ENCODE measurements at regions not wholly inside any gene's neighbourhood (a gene's known extent, or its start where the extent isn't known, plus 50 kb on each side); places are given as distances from the start of the nearest gene placed in this dataset.

DNA sequence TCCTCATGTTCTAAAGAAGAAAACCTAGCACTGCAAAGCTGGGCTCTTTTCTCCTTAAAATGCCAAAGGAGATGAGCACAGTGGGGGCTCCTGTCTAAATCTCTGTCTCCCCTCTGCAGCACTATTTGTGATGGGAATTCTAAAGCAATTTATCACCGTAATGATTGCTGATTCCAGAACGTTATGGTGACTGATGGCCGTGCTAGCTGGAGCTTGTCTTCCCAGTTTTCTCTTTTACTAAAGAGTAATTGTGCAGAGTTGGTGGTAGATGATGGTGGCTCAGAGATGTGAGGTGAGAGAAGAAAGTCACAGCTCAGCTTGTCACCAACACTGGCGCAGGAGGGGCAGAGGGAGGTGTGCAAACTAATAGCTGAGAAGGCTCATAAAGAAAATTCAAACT is 60.7 kb upstream of the ATP2B4 start:
- TF ChIP-seq EZH2 (IDR thresholded peaks at IDR 0.05; ENCODE audit: insufficient read depth, poor library complexity, severe bottlenecking), result no peak
- TF ChIP-seq EZH2phosphoT487 (IDR thresholded peaks at IDR 0.05; ENCODE audit: insufficient read depth, low read depth), result no peak

Measured in GM23248 (cell line).